Stimulated activated CD4-positive, alpha-beta T cell treated with anti-CD3 and anti-CD28 coated beads, Interleukin-2, amount 100 ng/mL, for 4 hours (primary cell): ENCODE measurements at regions not wholly inside any gene's neighbourhood (a gene's known extent, or its start where the extent isn't known, plus 50 kb on each side); places are given as distances from the start of the nearest gene placed in this dataset.

Source experiments
- DNase-seq: peaks from one replicate; pipeline ENCODE4 v3.0.0-alpha.2; 2020; ENCODE audit warnings: low read depth

GRCh38 chr9:88926781-88927505 lies 64.3 kb upstream of the S1PR3 start:
- no peak for DNase-seq

DNA sequence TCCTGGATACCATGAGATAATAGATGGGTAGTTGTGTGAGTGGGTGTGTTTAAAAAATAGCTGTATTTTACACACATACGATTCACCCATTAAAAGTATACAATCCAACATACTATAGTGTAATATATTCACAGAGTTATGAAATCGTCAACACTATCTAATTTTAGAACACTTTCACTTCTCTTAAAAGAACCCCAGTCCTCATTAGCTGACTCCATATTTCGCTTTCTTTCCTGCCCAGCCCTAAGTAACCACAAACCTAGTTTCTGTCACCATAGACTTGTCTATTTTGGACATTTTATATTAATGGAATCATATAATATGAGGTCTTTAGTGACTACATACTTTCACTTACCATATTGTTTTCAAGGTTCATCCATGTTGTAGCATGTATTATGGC lies 63.8 kb upstream of the S1PR3 start:
- DNase-seq: no peak

- no peak for DNase-seq
These were observed 60.6 kb upstream of the S1PR3 start for GRCh38 chr9:88930716-88931115.

GRCh38 chr9:88932766-88933165 lies 58.5 kb upstream of the S1PR3 start:
- no peak for DNase-seq

DNA sequence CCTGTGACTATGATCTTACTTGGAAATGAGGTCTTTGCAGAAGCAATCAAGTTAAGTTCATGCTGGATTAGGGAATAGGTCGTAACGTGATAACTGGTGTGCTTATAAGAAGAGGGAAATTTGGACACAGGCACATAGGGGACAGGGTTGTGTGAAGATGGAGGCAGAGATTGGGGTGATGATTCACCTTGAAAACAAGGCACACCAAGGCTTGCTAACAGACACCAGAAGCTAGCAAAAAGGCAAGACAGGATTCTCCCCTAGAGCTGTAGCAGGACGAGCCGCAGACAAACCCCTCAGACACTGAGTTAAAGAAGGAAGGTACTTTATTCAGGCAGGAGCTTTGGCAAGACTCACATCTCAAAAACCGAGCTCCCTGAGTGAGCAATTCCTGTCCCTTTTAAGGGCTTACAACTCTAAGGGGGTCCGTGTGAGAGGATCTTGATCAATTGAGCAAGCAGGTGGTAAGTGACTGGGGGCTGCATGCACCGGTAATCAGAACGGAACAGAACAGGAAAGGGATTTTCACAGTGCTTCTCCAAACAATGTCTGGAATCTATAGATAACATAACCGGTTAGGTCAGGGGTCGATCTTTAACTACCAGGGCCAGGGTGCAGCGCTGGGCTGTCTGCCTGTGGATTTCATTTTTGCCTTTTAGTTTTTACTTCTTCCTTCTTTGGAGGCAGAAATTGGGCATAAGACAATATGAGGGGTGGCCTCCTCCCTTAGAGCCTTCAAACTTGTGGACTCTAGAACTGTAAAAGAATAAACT lies 57.5 kb upstream of the S1PR3 start:
- DNase-seq: no peak

DNA sequence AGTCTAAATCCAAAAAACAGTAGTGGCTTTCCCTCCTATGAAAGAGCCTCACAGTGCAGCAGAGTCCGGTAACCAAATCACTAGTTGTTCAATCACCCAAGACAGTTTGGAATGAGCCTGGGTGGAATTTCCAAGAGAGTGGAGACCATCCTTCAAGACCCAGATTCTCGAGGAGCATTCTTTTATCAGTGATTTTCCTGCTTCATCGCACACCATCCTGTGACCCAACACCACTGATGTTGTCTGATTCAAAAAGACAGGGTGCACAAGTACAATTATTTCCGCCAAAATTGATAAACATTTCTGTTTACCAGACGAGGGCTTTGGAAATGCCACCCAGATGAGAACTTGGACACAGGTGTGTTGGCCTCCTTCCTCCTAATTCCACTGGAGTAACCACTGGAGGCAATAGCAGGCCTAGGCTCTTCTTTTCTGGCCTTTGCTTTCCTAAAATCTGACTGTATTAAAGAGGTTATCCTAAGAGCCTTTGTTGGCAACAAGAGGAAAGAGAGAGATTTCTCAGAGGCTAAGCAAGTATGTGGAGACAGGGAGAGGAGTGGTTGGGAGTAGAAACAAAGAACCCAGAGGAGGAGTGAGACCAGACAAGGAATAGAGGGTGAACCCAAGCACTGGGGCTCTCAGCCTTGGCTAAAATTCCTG lies 56.3 kb upstream of the S1PR3 start:
- DNase-seq: no peak

DNA sequence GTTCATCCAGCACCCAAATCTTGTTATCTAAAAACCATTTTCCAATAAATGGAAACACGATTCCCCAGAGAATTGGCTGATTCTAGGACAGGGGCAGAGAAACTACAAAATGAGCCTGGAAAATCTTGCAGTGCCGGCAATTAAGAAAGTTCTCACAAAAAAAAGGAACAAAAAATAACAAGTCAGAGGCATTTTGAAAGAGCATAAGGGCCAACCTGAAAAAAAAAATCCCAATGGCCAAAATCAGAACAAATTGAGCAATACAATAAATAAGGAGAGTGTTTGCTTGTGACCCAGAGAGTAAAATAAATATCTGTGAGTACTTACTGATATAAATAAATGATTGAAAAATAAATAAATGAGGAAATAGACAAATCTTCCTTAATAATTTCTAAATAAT lies 55.1 kb upstream of the S1PR3 start:
- no peak for DNase-seq

GRCh38 chr9:88936668-88937067 lies 54.6 kb upstream of the S1PR3 start:
- DNase-seq: no peak

DNA sequence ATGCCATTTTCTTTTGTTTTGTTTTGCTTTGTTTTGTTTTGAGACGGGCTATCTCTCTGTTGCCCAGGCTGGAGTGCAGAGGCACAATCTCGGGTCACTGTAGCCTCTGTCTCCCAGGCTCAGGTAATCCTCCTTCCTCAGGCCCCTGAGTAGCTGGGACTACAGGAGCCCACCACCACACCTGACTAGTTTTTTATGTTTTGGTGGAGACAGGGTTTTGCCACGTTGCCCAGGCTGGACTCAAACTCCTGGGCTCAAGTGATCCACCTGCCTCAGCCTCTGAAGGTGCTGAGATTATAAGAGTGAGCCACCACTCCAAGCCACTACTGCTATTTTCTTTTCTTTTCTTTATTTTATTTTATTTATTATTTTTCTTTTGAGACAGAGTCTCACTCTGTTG lies 54.0 kb upstream of the S1PR3 start:
- no peak for DNase-seq

GRCh38 chr9:88938189-88938588 lies 53.1 kb upstream of the S1PR3 start:
- no peak for DNase-seq
